ENCODE measurements at regions not wholly inside any gene's neighbourhood (a gene's known extent, or its start where the extent isn't known, plus 50 kb on each side); places are given as distances from the start of the nearest gene placed in this dataset.

DNA sequence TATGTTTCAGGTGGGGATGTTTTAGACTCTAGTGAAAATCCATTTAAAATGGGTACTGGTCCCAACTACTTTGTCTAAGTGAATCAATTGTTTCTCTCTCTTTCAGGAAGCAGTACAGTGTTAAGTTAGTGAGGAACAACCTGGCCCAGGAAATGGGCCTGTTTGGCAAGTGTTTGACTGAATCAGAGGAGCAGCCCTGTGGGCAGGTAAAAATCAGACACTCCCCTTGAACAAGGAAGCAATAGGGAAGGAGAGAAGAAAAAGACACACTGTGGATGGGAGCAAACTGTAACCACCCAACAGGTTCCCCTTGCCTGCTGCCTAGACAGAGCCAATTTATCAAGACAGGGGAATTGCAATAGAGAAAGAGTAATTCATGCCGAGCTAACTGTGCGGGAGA, 245.7 kb downstream of the C11orf87 start:
- Histone ChIP-seq H3K79me2 (ENCODE audit: insufficient read depth, low read length) (no peaks in the 10 kb centered on the region), H3K36me3 (replicated peaks in 1 of 2; ENCODE audit: control insufficient read depth in 1 of 2, insufficient read depth in 2 of 2, low read length in 2 of 2) (no peaks in the 10 kb centered on the region), H2AFZ (ENCODE audit: low read length) (no peak overlapping the region), H3K27ac (ENCODE audit: extremely low read length, insufficient read depth, low read length) (no peak overlapping the region), H3K4me3 (replicated peaks in 1 of 3; ENCODE audit: insufficient read depth in 1 of 3, low read depth in 2 of 3, low read length in 3 of 3) (no peak overlapping the region), H4K20me1 (ENCODE audit: insufficient read depth, low read length) (no peaks in the 10 kb centered on the region), H3K9me3 (ENCODE audit: low read length) (peaks cover 35% of the 10 kb centered on the region), H3K4me2 (ENCODE audit: low read depth, low read length) (no peak overlapping the region), H3K4me1 (ENCODE audit: insufficient read depth, low read length) (no peaks in the 10 kb centered on the region), H3K27me3 (ENCODE audit: control insufficient read depth in 1 of 2, insufficient read depth in 2 of 2, low read length in 2 of 2) (no peaks in the 10 kb centered on the region), H3K9ac (ENCODE audit: insufficient read depth, low read depth, low read length) (no peak overlapping the region)
- ATAC-seq (no peak), DNase-seq (ENCODE audit: low spot score) (no peak), FAIRE-seq (no peak)
- in situ Hi-C loops (cut with HindIII; ENCODE audit: extremely low pct_ligation_motif_present, low pct_unique_long_range_greater_than_20kb) (no loop called here), intact Hi-C loops (cut with micrococcal nuclease; ENCODE audit: unreplicated experiment) (no loop called here)
- BruUV-seq (replicated peaks) = no TSS peak
- 39% methylated on average over 2 of the region's 2 CpGs for WGBS (ENCODE audit: low lambda C conversion rate)
- TF ChIP-seq, protein P1, sequence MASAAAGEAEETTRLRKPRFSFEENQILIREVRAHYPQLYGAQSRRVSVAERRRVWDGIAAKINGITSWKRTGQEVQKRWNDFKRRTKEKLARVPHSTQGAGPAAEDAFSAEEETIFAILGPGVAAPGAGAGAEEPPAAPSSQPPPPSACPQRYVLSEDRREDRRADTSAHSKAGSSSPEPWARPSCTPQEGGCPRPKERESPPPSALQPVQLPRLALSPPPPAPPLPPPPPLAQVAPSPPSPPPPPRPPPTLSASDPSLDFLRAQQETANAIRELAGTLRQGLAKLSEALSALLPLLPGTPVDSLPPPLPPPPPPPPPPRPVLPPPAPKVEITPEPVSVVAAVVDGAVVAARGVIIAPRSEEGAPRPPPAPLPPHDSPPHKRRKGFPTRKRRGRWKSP (CRISPR knock-in tag; IDR thresholded peaks at IDR 0.05) = no peak
- TF ChIP-seq, protein P2, sequence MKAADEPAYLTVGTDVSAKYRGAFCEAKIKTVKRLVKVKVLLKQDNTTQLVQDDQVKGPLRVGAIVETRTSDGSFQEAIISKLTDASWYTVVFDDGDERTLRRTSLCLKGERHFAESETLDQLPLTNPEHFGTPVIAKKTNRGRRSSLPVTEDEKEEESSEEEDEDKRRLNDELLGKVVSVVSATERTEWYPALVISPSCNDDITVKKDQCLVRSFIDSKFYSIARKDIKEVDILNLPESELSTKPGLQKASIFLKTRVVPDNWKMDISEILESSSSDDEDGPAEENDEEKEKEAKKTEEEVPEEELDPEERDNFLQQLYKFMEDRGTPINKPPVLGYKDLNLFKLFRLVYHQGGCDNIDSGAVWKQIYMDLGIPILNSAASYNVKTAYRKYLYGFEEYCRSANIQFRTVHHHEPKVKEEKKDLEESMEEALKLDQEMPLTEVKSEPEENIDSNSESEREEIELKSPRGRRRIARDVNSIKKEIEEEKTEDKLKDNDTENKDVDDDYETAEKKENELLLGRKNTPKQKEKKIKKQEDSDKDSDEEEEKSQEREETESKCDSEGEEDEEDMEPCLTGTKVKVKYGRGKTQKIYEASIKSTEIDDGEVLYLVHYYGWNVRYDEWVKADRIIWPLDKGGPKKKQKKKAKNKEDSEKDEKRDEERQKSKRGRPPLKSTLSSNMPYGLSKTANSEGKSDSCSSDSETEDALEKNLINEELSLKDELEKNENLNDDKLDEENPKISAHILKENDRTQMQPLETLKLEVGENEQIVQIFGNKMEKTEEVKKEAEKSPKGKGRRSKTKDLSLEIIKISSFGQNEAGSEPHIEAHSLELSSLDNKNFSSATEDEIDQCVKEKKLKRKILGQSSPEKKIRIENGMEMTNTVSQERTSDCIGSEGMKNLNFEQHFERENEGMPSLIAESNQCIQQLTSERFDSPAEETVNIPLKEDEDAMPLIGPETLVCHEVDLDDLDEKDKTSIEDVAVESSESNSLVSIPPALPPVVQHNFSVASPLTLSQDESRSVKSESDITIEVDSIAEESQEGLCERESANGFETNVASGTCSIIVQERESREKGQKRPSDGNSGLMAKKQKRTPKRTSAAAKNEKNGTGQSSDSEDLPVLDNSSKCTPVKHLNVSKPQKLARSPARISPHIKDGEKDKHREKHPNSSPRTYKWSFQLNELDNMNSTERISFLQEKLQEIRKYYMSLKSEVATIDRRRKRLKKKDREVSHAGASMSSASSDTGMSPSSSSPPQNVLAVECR (CRISPR knock-in tag; IDR thresholded peaks at IDR 0.05; ENCODE audit: borderline replicate concordance) = no peak
- POLR2A ChIA-PET = no interaction called here
- CTCF ChIA-PET (ENCODE audit: low intra/inter-chr PET ratio, low total read pairs) = no interaction called here

Data from HepG2 (cell line).